ENCODE measurements at regions not wholly inside any gene's neighbourhood (a gene's known extent, or its start where the extent isn't known, plus 50 kb on each side); places are given as distances from the start of the nearest gene placed in this dataset.

DNA sequence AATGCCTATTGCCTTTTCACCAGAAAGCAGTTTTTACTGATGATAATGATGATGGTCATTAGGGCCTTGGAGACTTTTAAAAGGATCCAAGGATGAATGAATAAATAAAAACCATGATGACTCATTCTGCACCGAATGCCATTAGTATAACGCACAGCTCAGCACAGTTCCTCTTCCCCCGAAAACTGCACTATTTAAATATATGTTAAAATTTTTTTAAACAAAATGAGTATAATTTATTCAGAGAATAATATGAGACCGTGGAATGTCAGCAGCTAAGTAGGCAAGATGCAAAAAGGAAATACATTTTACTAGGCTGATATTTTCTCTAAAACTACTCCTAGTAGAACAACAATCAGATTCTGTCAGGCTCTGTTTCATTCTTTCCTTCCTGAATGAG, 83.4 kb upstream of the NANOGP8 start:
- no peak overlapping the region for H3K4me3 ChIP-seq (ENCODE audit: low read length)
- TF ChIP-seq, protein P1, sequence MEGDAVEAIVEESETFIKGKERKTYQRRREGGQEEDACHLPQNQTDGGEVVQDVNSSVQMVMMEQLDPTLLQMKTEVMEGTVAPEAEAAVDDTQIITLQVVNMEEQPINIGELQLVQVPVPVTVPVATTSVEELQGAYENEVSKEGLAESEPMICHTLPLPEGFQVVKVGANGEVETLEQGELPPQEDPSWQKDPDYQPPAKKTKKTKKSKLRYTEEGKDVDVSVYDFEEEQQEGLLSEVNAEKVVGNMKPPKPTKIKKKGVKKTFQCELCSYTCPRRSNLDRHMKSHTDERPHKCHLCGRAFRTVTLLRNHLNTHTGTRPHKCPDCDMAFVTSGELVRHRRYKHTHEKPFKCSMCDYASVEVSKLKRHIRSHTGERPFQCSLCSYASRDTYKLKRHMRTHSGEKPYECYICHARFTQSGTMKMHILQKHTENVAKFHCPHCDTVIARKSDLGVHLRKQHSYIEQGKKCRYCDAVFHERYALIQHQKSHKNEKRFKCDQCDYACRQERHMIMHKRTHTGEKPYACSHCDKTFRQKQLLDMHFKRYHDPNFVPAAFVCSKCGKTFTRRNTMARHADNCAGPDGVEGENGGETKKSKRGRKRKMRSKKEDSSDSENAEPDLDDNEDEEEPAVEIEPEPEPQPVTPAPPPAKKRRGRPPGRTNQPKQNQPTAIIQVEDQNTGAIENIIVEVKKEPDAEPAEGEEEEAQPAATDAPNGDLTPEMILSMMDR (conservative IDR thresholded peaks at IDR 0.05; ENCODE audit: low read length) = no peak
- DNase-seq (ENCODE audit: low read depth) = peak; percentile 40

DNA sequence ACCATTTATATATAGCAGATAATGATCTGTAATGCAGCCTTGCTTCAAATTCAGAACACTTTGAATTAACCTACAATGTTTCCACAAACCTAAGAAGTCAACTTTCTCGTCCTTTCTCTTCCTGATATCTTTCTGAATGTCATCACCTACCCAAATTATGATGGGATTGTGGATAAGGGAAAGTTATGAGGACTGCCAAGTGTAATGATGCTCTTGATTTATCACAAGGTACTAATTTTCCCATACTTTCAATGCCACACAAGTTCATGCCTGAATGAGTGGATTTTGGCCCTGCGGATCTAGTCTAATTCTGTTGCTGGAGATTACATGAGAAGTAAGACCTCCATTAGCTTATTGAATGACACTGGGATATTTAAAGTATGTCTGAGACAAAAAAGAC, 82.6 kb upstream of the NANOGP8 start:
- H3K4me3 ChIP-seq (ENCODE audit: low read length) = no peak overlapping the region
- TF ChIP-seq, protein P1 (conservative IDR thresholded peaks at IDR 0.05; ENCODE audit: low read length) = no peak
- no peak for DNase-seq (ENCODE audit: low read depth)

DNA sequence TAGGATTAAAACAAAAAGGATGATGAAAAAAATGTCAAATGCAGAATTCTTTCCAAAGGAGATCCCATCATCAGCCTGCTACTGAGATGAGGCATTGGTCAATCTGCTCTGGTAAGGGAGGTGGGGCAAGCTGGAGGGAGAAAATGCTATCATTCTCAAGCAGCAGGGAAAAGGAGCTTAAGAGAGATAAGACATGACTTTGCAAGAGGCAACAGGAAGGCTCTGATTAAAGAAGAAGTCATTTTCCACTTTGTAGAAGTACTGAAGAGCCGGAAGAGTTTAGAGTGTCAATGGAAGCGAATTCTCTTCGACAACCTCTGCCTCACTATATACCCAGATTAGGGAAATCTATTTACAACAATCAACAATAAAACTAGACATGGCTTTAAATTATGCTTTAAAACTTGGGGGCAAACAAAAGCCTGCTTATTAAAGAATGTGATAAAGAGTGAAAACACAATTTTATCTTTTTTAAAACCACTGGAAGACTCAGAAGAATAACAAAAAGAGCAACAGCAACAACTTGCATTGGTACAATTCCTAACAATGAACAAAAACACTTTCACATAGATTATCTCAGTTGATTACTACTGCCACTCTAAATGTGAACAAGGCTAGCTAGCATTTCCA, 81.8 kb upstream of the NANOGP8 start:
- TF ChIP-seq, protein P1 (conservative IDR thresholded peaks at IDR 0.05; ENCODE audit: low read length) = no peak
- no peak overlapping the region for H3K4me3 ChIP-seq (ENCODE audit: low read length)
- DNase-seq (ENCODE audit: low read depth) = no peak

DNA sequence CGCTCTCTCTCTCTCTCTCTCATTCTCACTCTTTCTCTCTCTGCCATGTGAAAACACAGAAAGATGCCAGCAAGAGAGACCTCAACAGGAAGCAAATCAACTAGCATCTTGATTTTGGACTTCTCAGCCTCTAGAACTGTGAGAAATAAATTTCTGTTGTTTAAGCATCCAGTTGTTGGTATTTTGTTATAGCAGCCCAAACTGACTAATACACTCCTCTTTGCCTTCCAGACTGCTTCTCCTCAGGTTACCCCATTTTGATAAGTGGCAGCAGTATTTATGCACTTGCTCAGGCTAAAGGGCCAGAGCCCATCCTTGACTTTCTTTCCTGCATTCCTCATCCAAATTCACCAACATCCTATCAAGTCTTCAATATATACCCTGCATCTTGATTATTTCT, 76.6 kb upstream of the NANOGP8 start:
- no peak overlapping the region for H3K4me3 ChIP-seq (ENCODE audit: low read length)
- no peak for DNase-seq (ENCODE audit: low read depth)
- TF ChIP-seq, protein P1 (conservative IDR thresholded peaks at IDR 0.05; ENCODE audit: low read length) = no peak

DNA sequence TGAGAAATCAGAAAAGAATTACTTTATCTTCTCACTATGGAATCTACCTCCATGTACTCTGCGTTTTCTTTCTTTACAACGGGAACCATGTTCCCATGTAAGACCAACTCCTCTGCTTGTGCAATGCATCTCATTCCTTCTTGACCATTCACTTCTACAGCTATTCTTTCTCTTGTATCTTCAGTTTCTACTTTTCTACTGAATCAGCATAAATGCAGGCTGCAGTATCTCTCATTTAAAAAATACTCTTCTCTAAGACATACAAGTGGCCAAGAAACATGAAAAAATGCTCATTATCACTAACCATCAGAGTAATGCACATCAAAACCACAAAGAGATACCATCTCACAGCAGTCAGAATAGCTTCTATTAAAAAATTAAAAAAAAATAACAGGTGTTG, 74.1 kb upstream of the NANOGP8 start:
- no peak overlapping the region for H3K4me3 ChIP-seq (ENCODE audit: low read length)
- TF ChIP-seq, protein P1 (conservative IDR thresholded peaks at IDR 0.05; ENCODE audit: low read length) = no peak
- no peak for DNase-seq (ENCODE audit: low read depth)

DNA sequence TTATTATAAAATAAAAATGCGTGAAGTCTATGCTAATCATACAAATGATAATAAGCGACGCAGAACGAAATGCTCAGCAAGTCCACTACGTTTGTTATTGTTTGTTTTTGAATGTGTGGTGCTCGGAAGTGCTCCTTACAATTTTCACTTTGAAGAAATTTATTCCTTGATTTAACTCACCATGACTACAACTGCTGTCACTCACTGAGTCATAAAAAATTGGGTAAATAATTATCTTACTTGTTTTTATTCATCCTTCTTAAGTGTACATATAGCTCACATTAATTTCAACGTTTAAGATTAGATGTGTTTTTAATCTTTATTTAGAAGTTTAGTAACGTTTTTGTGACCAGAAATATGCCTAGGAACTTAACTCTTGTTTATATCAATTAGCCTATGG, 66.7 kb upstream of the NANOGP8 start:
- H3K4me3 ChIP-seq (ENCODE audit: low read length) = no peak overlapping the region
- TF ChIP-seq, protein P1 (conservative IDR thresholded peaks at IDR 0.05; ENCODE audit: low read length) = no peak
- DNase-seq (ENCODE audit: low read depth) = no peak

DNA sequence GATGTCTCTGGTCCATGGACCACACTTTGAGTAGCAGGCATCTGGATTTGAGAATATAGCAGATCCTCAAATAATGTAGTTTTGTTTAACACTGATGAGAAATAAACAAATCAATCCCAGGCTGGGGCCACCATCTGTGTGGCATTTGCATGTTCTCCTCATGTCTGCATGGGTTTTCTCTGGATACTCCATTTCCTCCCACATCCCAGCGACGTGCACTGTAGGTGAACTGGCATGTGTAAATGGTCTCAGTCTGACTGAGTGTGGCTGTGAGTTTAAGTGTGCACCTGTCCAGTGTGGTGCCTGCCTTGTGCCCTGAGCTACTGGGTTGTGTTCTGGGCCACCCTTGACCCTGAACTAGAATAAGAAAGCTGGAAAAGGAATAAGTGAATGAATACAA, 66.3 kb upstream of the NANOGP8 start:
- no peak overlapping the region for H3K4me3 ChIP-seq (ENCODE audit: low read length)
- no peak for DNase-seq (ENCODE audit: low read depth)
- TF ChIP-seq, protein P1 (conservative IDR thresholded peaks at IDR 0.05; ENCODE audit: low read length) = no peak
